ENCODE measurements at regions not wholly inside any gene's neighbourhood (a gene's known extent, or its start where the extent isn't known, plus 50 kb on each side); places are given as distances from the start of the nearest gene placed in this dataset.

GRCh38 chr14:87113286-87113685, 879.7 kb downstream of the GALC start:
- 68% methylated on average over 5 of the region's 5 CpGs for WGBS
- no peak for DNase-seq (ENCODE audit: low spot score)
- no peaks in the 10 kb centered on the region for H3K36me3 ChIP-seq (ENCODE audit: control insufficient read depth in 4 of 4, insufficient read depth in 3 of 4, low read depth in 1 of 4, low read length in 3 of 4)
- no peak overlapping the region for H3K27ac ChIP-seq (ENCODE audit: low read depth in 1 of 2, low read length in 2 of 2)
- H3K4me3 ChIP-seq (ENCODE audit: low read depth in 1 of 3, low read length in 3 of 3), result no peak overlapping the region
- no peak overlapping the region for H3K9ac ChIP-seq (ENCODE audit: low read depth in 1 of 2, low read length in 2 of 2)
- no peaks in the 10 kb centered on the region for H3K27me3 ChIP-seq (ENCODE audit: control insufficient read depth in 4 of 4, insufficient read depth in 4 of 4, low read length in 3 of 4)
- H3K9me3 ChIP-seq (ENCODE audit: control insufficient read depth in 4 of 4, low read length in 3 of 4), result no peaks in the 10 kb centered on the region
- no peaks in the 10 kb centered on the region for H3K4me1 ChIP-seq (ENCODE audit: control insufficient read depth in 4 of 4, insufficient read depth in 4 of 4, low read length in 3 of 4)
- no peak for TF ChIP-seq GABPA (IDR thresholded peaks at IDR 0.05 in 1 of 2, conservative IDR thresholded peaks at IDR 0.05 in 1 of 2)
- TF ChIP-seq NR2F2 (IDR thresholded peaks at IDR 0.05), result no peak
- no peak for TF ChIP-seq HNF4A (conservative IDR thresholded peaks at IDR 0.05)
- TF ChIP-seq REST (IDR thresholded peaks at IDR 0.05), result no peak
- no peak for TF ChIP-seq ATF3 (IDR thresholded peaks at IDR 0.05)
- TF ChIP-seq JUND (IDR thresholded peaks at IDR 0.05), result no peak
- TF ChIP-seq FOXA1 (IDR thresholded peaks at IDR 0.05), result no peak
- TF ChIP-seq ZBTB33 (IDR thresholded peaks at IDR 0.05), result no peak
- no peak for TF ChIP-seq RXRA (IDR thresholded peaks at IDR 0.05)
- TF ChIP-seq HNF4G (IDR thresholded peaks at IDR 0.05), result no peak
- TF ChIP-seq FOXA2 (IDR thresholded peaks at IDR 0.05), result no peak
- TF ChIP-seq SP1 (IDR thresholded peaks at IDR 0.05), result no peak
- no peak for TF ChIP-seq CTCF (IDR thresholded peaks at IDR 0.05; ENCODE audit: low read depth, low read length, missing input control)
- TF ChIP-seq YY1 (IDR thresholded peaks at IDR 0.05), result no peak

- no peak overlapping the region for H3K27ac ChIP-seq (ENCODE audit: low read depth in 1 of 2, low read length in 2 of 2)
- no peaks in the 10 kb centered on the region for H3K4me1 ChIP-seq (ENCODE audit: control insufficient read depth in 4 of 4, insufficient read depth in 4 of 4, low read length in 3 of 4)
- WGBS, result 61% methylated on average over 3 of the region's 3 CpGs
- no peak overlapping the region for H3K4me3 ChIP-seq (ENCODE audit: low read depth in 1 of 3, low read length in 3 of 3)
- no peaks in the 10 kb centered on the region for H3K36me3 ChIP-seq (ENCODE audit: control insufficient read depth in 4 of 4, insufficient read depth in 3 of 4, low read depth in 1 of 4, low read length in 3 of 4)
- no peak overlapping the region for H3K9ac ChIP-seq (ENCODE audit: low read depth in 1 of 2, low read length in 2 of 2)
- no peaks in the 10 kb centered on the region for H3K9me3 ChIP-seq (ENCODE audit: control insufficient read depth in 4 of 4, low read length in 3 of 4)
- TF ChIP-seq MAX (IDR thresholded peaks at IDR 0.05) (no peak), CTCF (IDR thresholded peaks at IDR 0.05; ENCODE audit: low read depth, low read length, missing input control) (no peak)
- no peak for DNase-seq (ENCODE audit: low spot score)
- H3K27me3 ChIP-seq (ENCODE audit: control insufficient read depth in 4 of 4, insufficient read depth in 4 of 4, low read length in 3 of 4), result no peaks in the 10 kb centered on the region
Observed at GRCh38 chr14:87111741-87112140, 881.2 kb downstream of the GALC start.
